Cardiac muscle cell (in vitro differentiated cells and primary cell): ENCODE measurements at regions not wholly inside any gene's neighbourhood (a gene's known extent, or its start where the extent isn't known, plus 50 kb on each side); places are given as distances from the start of the nearest gene placed in this dataset.

Experiments
- DNase-seq, 2 donors: peaks; one replicate each; pipeline versions ENCODE4 v3.0.0 to v3.0.0-alpha.2; 2010 to 2017; ENCODE audit warnings: low read depth in 1 of 2, low spot score in 1 of 2
- H3K27ac ChIP-seq: fragments of 200-600 bp; sonication (generic); 2 replicates; pipeline ENCODE4 v1.5.1; 2016
- H3K27me3 ChIP-seq: fragments of 200-600 bp; sonication (generic); 2 replicates; pipeline ENCODE4 v1.6.0; 2016; ENCODE audit warnings: control low read depth
- H3K36me3 ChIP-seq: fragments of 200-600 bp; sonication (generic); 2 replicates; pipeline ENCODE4 v1.5.1; 2016; ENCODE audit warnings: control low read depth
- H3K4me1 ChIP-seq: fragments of 200-600 bp; sonication (generic); 2 replicates; pipeline ENCODE4 v1.8.1; 2017; ENCODE audit warnings: low read depth, mild to moderate bottlenecking, mixed run types
- H3K4me3 ChIP-seq: fragments of 200-600 bp; sonication (generic); 2 replicates; pipeline ENCODE4 v1.5.1; 2016; ENCODE audit warnings: mild to moderate bottlenecking
- H3K9me3 ChIP-seq: fragments of 200-600 bp; sonication (generic); 2 replicates; pipeline ENCODE4 v1.5.1; 2017; ENCODE audit warnings: low read depth, mild to moderate bottlenecking, control low read depth
- TF ChIP-seq, protein P1 (sequence below): IDR thresholded peaks from 2 replicates; pipeline ENCODE4 v1.5.1; 2012; ENCODE audit warnings: low read depth, mild to moderate bottlenecking, low read length

DNA sequence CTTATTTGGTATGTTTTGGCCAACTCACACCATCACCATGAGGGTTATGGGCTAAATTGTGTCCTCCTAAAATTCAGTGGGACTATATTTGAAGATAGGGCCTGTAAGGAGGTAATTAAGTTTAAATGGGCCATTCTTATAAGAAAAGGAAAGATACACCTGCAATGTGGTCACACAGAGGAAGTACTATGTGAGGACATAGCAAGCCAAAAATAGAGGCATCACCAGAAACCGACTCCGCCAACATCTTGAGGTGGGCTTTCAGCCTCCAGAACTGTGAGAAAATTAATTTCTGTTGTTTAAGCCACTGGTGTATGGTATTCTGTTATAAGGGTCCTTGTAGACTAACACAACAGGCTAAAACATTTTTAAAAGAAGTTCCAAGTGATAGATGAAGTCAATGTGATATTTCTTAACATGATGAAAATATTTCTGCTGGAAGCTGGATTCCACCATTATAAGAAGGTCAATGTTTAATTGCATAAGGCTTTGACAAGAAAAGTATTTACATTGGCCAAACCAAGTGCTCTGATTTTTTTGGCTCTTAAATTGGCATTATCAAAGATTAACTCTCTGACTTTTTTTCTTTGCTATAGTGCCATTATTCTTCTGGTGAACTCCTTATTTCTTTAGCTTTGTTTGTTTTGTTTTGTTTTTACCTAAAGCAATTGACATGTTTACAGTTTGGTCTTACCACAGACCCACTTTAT lies 540.9 kb downstream of the PPARGC1A start:
- DNase-seq = no peak

DNA sequence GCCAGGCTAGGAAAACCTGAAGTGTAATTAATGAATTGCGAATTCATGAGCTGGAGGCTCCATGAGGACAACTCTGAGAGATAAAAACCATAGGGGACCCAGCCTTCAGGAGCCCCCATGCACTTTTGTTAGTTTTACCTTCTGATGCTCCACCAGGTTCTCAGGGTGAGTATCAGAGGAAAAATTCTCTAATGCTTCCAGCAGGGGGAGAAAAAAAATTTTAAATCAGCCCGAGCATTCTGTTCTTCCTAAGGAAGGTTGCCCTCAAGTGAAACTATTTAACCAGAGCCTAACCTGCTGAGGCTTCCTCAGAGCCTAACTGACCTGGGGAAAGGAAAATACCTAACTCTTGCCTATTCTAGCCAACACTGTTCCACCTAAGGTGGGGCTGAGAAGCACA lies 552.6 kb downstream of the PPARGC1A start:
- H3K27ac ChIP-seq = no peak overlapping the region
- H3K4me3 ChIP-seq = no peak overlapping the region
- no peaks in the 10 kb centered on the region for H3K9me3 ChIP-seq
- H3K27me3 ChIP-seq = no peaks in the 10 kb centered on the region
- TF ChIP-seq, protein P1, sequence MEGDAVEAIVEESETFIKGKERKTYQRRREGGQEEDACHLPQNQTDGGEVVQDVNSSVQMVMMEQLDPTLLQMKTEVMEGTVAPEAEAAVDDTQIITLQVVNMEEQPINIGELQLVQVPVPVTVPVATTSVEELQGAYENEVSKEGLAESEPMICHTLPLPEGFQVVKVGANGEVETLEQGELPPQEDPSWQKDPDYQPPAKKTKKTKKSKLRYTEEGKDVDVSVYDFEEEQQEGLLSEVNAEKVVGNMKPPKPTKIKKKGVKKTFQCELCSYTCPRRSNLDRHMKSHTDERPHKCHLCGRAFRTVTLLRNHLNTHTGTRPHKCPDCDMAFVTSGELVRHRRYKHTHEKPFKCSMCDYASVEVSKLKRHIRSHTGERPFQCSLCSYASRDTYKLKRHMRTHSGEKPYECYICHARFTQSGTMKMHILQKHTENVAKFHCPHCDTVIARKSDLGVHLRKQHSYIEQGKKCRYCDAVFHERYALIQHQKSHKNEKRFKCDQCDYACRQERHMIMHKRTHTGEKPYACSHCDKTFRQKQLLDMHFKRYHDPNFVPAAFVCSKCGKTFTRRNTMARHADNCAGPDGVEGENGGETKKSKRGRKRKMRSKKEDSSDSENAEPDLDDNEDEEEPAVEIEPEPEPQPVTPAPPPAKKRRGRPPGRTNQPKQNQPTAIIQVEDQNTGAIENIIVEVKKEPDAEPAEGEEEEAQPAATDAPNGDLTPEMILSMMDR = peak; percentile 23
- no peaks in the 10 kb centered on the region for H3K36me3 ChIP-seq
- peak in 1 of 2 donors; percentile 14 for DNase-seq
- peaks cover 14% of the 10 kb centered on the region for H3K4me1 ChIP-seq

More for the DNA sequence above, 540.9 kb downstream of the PPARGC1A start:
- no peaks in the 10 kb centered on the region for H3K4me1 ChIP-seq
- no peaks in the 10 kb centered on the region for H3K9me3 ChIP-seq
- no peak overlapping the region for H3K4me3 ChIP-seq
- H3K27ac ChIP-seq = no peak overlapping the region
- no peaks in the 10 kb centered on the region for H3K36me3 ChIP-seq
- H3K27me3 ChIP-seq = no peaks in the 10 kb centered on the region
- TF ChIP-seq, protein P1 = no peak

- Histone ChIP-seq H3K27ac (no peak overlapping the region), H3K4me1 (peaks cover 14% of the 10 kb centered on the region), H3K27me3 (no peaks in the 10 kb centered on the region), H3K36me3 (no peaks in the 10 kb centered on the region), H3K4me3 (no peak overlapping the region), H3K9me3 (no peaks in the 10 kb centered on the region)
- TF ChIP-seq, protein P1 = peak; percentile 11
- peak; percentile 9 to 95 for DNase-seq
Observed at GRCh38 chr4:23333946-23334878, 555.6 kb downstream of the PPARGC1A start.

DNA sequence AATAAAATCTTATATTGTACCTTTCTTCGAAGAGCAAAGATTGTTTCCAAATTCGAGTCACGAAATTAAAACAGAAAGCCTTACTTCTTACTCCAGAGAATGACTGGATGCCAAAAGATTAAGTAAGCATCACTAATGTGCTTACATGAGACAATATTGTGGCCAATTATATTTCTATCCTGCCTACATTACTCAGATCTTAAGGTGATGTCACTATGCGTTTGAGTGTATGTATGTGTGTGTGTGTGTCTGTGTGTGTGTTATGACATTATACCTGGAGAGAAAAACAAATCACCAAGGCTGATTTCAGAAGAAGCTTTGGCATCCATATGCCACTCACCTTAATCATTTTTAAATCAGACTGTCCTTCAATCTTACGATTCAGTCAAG lies 556.3 kb downstream of the PPARGC1A start:
- H3K9me3 ChIP-seq = no peaks in the 10 kb centered on the region
- H3K27ac ChIP-seq = no peak overlapping the region
- H3K27me3 ChIP-seq = no peaks in the 10 kb centered on the region
- H3K4me3 ChIP-seq = no peak overlapping the region
- DNase-seq = peak in 1 of 2 donors; percentile 56
- peaks cover 14% of the 10 kb centered on the region for H3K4me1 ChIP-seq
- TF ChIP-seq, protein P1 = no peak
- H3K36me3 ChIP-seq = no peaks in the 10 kb centered on the region

GRCh38 chr4:23332313-23332712 lies 557.5 kb downstream of the PPARGC1A start:
- Histone ChIP-seq H3K4me1 (peaks cover 14% of the 10 kb centered on the region), H3K27ac (no peak overlapping the region), H3K36me3 (no peaks in the 10 kb centered on the region), H3K4me3 (no peak overlapping the region), H3K27me3 (no peaks in the 10 kb centered on the region), H3K9me3 (no peaks in the 10 kb centered on the region)
- DNase-seq = no peak
- TF ChIP-seq, protein P1 = no peak
